ENCODE measurements at regions not wholly inside any gene's neighbourhood (a gene's known extent, or its start where the extent isn't known, plus 50 kb on each side); places are given as distances from the start of the nearest gene placed in this dataset.

- intact Hi-C loops (cut with micrococcal nuclease; ENCODE audit: unreplicated experiment) = no loop called here
- Histone ChIP-seq H3F3A (ENCODE audit: insufficient read depth, low read depth) (no peaks in the 10 kb centered on the region; the same call in 1 of the 2 replicates), H3K4me1 (replicated peaks; ENCODE audit: insufficient read depth) (peaks cover 10% of the 10 kb centered on the region), H3K27me3 (ENCODE audit: insufficient read depth, low read depth) (no peaks in the 10 kb centered on the region), H2AFZ (no peak overlapping the region), H3K9me2 (ENCODE audit: insufficient read depth) (no peaks in the 10 kb centered on the region), H3K4me3 (no peak overlapping the region), H3K79me2 (ENCODE audit: low read depth) (no peaks in the 10 kb centered on the region), H3K27ac (no peak overlapping the region), H3K4me2 (no peak overlapping the region), H3K9me3 (ENCODE audit: insufficient read depth, low read depth) (no peaks in the 10 kb centered on the region), H4K20me1 (ENCODE audit: insufficient read depth) (no peaks in the 10 kb centered on the region), H3K36me3 (ENCODE audit: low read depth) (no peaks in the 10 kb centered on the region)
- POLR2A ChIA-PET (ENCODE audit: unreplicated experiment) = no interaction called here
- CTCF ChIA-PET = no interaction called here
- BruUV-seq (replicated peaks) = no TSS peak
- TF ChIP-seq EZH2 (IDR thresholded peaks at IDR 0.05; ENCODE audit: low read depth) (no peak), CTCF (conservative IDR thresholded peaks at IDR 0.05) (no peak)
- no peak for DNase-seq
Observed at GRCh38 chr2:71842744-71843143, 304.9 kb downstream of the CYP26B1 start.

GRCh38 chr2:71839826-71840225, 307.8 kb downstream of the CYP26B1 start:
- Histone ChIP-seq H3K4me1 (replicated peaks; ENCODE audit: insufficient read depth) (peaks cover 10% of the 10 kb centered on the region), H4K20me1 (ENCODE audit: insufficient read depth) (no peaks in the 10 kb centered on the region), H3F3A (ENCODE audit: insufficient read depth, low read depth) (no peaks in the 10 kb centered on the region; the same call in 1 of the 2 replicates), H3K36me3 (ENCODE audit: low read depth) (no peaks in the 10 kb centered on the region), H3K4me2 (no peak overlapping the region), H3K4me3 (no peak overlapping the region), H3K79me2 (ENCODE audit: low read depth) (no peaks in the 10 kb centered on the region), H3K9me3 (ENCODE audit: insufficient read depth, low read depth) (no peaks in the 10 kb centered on the region), H2AFZ (no peak overlapping the region), H3K9me2 (ENCODE audit: insufficient read depth) (no peaks in the 10 kb centered on the region), H3K27ac (no peak overlapping the region), H3K27me3 (ENCODE audit: insufficient read depth, low read depth) (no peaks in the 10 kb centered on the region)
- no peak for DNase-seq
- POLR2A ChIA-PET (ENCODE audit: unreplicated experiment) = no interaction called here
- CTCF ChIA-PET = no interaction called here
- intact Hi-C loops (cut with micrococcal nuclease; ENCODE audit: unreplicated experiment) = no loop called here
- TF ChIP-seq CTCF (conservative IDR thresholded peaks at IDR 0.05) (no peak), EZH2 (IDR thresholded peaks at IDR 0.05; ENCODE audit: low read depth) (no peak)
- BruUV-seq (replicated peaks) = no TSS peak

- POLR2A ChIA-PET (ENCODE audit: unreplicated experiment) = no interaction called here
- Histone ChIP-seq H3K9me2 (ENCODE audit: insufficient read depth) (no peaks in the 10 kb centered on the region), H2AFZ (no peak overlapping the region), H3K9me3 (ENCODE audit: insufficient read depth, low read depth) (no peaks in the 10 kb centered on the region), H3K4me3 (no peak overlapping the region), H3K27ac (no peak overlapping the region), H3F3A (ENCODE audit: insufficient read depth, low read depth) (no peaks in the 10 kb centered on the region), H3K4me2 (no peak overlapping the region), H3K27me3 (ENCODE audit: insufficient read depth, low read depth) (no peaks in the 10 kb centered on the region), H3K36me3 (ENCODE audit: low read depth) (no peaks in the 10 kb centered on the region), H3K79me2 (ENCODE audit: low read depth) (no peaks in the 10 kb centered on the region), H3K4me1 (replicated peaks; ENCODE audit: insufficient read depth) (no peaks in the 10 kb centered on the region), H4K20me1 (ENCODE audit: insufficient read depth) (no peaks in the 10 kb centered on the region)
- intact Hi-C loops (cut with micrococcal nuclease; ENCODE audit: unreplicated experiment) = no loop called here
- CTCF ChIA-PET = no interaction called here
- no peak for DNase-seq
- TF ChIP-seq EZH2 (IDR thresholded peaks at IDR 0.05; ENCODE audit: low read depth) = no peak
- no peak for TF ChIP-seq CTCF (conservative IDR thresholded peaks at IDR 0.05)
- BruUV-seq (replicated peaks) = no TSS peak
Observed at GRCh38 chr2:71834796-71835195, 312.9 kb downstream of the CYP26B1 start.

Measured in PC-9 (cell line).